ENCODE measurements at regions not wholly inside any gene's neighbourhood (a gene's known extent, or its start where the extent isn't known, plus 50 kb on each side); places are given as distances from the start of the nearest gene placed in this dataset.

GRCh38 chr9:109556061-109556460, 58.0 kb upstream of the PTPN3 start:
- Histone ChIP-seq H3K27ac (peak overlapping the region; percentile 97), H3K27me3 (ENCODE audit: insufficient read depth, low read depth) (no peaks in the 10 kb centered on the region), H3K36me3 (ENCODE audit: low read depth) (no peaks in the 10 kb centered on the region), H3K9me3 (ENCODE audit: insufficient read depth, low read depth) (0 out of 2 replicates have a peak, but pooled peaks cover 4% of the 10 kb centered on the region), H3F3A (ENCODE audit: insufficient read depth, low read depth) (peaks cover 33% of the 10 kb centered on the region), H4K20me1 (ENCODE audit: insufficient read depth) (no peaks in the 10 kb centered on the region), H3K4me3 (no peak overlapping the region; the same call in 1 of the 2 replicates), H3K4me1 (replicated peaks; ENCODE audit: insufficient read depth) (peaks cover 55% of the 10 kb centered on the region), H2AFZ (peak overlapping the region; percentile 50; the same call in 1 of the 2 replicates), H3K4me2 (peak overlapping the region; percentile 78), H3K79me2 (ENCODE audit: low read depth) (no peaks in the 10 kb centered on the region), H3K9me2 (ENCODE audit: insufficient read depth) (no peaks in the 10 kb centered on the region)
- intact Hi-C loops (cut with micrococcal nuclease; ENCODE audit: unreplicated experiment), result loop anchor here (1.0 to 10.0 kb wide), 6 partner anchors 17 to 1691 kb away; no protein-coding TSS in a partner anchor
- no TSS peak for BruUV-seq (replicated peaks)
- ChIA-PET POLR2A (ENCODE audit: unreplicated experiment) (interaction anchor here (0.6 to 0.7 kb wide), 5 partner anchors 60 to 1645 kb away, joined by 3 to 6 read pairs (median 4); partner anchors contain the start of gene TXN), CTCF (interaction anchor here (1.2 kb wide), 1 partner anchor 102 kb away, joined by 3 read pairs; no protein-coding TSS in a partner anchor)
- TF ChIP-seq EZH2 (IDR thresholded peaks at IDR 0.05; ENCODE audit: low read depth) (no peak), CTCF (conservative IDR thresholded peaks at IDR 0.05) (no peak)
- peak; percentile 86 to 99 for DNase-seq

GRCh38 chr9:109556786-109557185, 58.7 kb upstream of the PTPN3 start:
- peak overlapping the region; percentile 6; the same call in 1 of the 2 replicates for H3K4me3 ChIP-seq
- ChIA-PET CTCF (interaction anchor here (0.6 kb wide), 1 partner anchor 86 kb away, joined by 3 read pairs; no protein-coding TSS in a partner anchor), POLR2A (ENCODE audit: unreplicated experiment) (interaction anchor here (0.7 kb wide), 1 partner anchor 650 kb away, joined by 4 read pairs; no protein-coding TSS in a partner anchor)
- intact Hi-C loops (cut with micrococcal nuclease; ENCODE audit: unreplicated experiment), result loop anchor here (1.0 to 10.0 kb wide), 6 partner anchors 18 to 1692 kb away; no protein-coding TSS in a partner anchor
- H3K27ac ChIP-seq, result peak overlapping the region; percentile 97
- TF ChIP-seq CTCF (conservative IDR thresholded peaks at IDR 0.05) (no peak), EZH2 (IDR thresholded peaks at IDR 0.05; ENCODE audit: low read depth) (no peak)
- H3K9me3 ChIP-seq (ENCODE audit: insufficient read depth, low read depth), result 0 out of 2 replicates have a peak, but pooled peaks cover 4% of the 10 kb centered on the region
- H4K20me1 ChIP-seq (ENCODE audit: insufficient read depth), result no peaks in the 10 kb centered on the region
- peaks cover 49% of the 10 kb centered on the region for H3K4me1 ChIP-seq (replicated peaks; ENCODE audit: insufficient read depth)
- no peaks in the 10 kb centered on the region for H3K36me3 ChIP-seq (ENCODE audit: low read depth)
- 0 out of 2 replicates have a peak overlapping the region, but pooled peaks have one; percentile 1 for H2AFZ ChIP-seq
- H3K9me2 ChIP-seq (ENCODE audit: insufficient read depth), result no peaks in the 10 kb centered on the region
- no peak for DNase-seq
- H3F3A ChIP-seq (ENCODE audit: insufficient read depth, low read depth), result peaks cover 33% of the 10 kb centered on the region
- H3K27me3 ChIP-seq (ENCODE audit: insufficient read depth, low read depth), result no peaks in the 10 kb centered on the region
- H3K4me2 ChIP-seq, result peak overlapping the region; percentile 78
- BruUV-seq (replicated peaks), result no TSS peak
- no peaks in the 10 kb centered on the region for H3K79me2 ChIP-seq (ENCODE audit: low read depth)

GRCh38 chr9:109557481-109557880, 59.4 kb upstream of the PTPN3 start:
- H3K27me3 ChIP-seq (ENCODE audit: insufficient read depth, low read depth), result no peaks in the 10 kb centered on the region
- H3K9me3 ChIP-seq (ENCODE audit: insufficient read depth, low read depth), result 0 out of 2 replicates have a peak, but pooled peaks cover 4% of the 10 kb centered on the region
- TF ChIP-seq CTCF (conservative IDR thresholded peaks at IDR 0.05) (no peak), EZH2 (IDR thresholded peaks at IDR 0.05; ENCODE audit: low read depth) (no peak)
- intact Hi-C loops (cut with micrococcal nuclease; ENCODE audit: unreplicated experiment), result loop anchor here (2.0 to 10.0 kb wide), 3 partner anchors 19 to 1693 kb away; no protein-coding TSS in a partner anchor
- H3F3A ChIP-seq (ENCODE audit: insufficient read depth, low read depth), result peaks cover 33% of the 10 kb centered on the region
- H3K4me1 ChIP-seq (replicated peaks; ENCODE audit: insufficient read depth), result peaks cover 49% of the 10 kb centered on the region
- no peaks in the 10 kb centered on the region for H3K79me2 ChIP-seq (ENCODE audit: low read depth)
- H3K36me3 ChIP-seq (ENCODE audit: low read depth), result no peaks in the 10 kb centered on the region
- POLR2A ChIA-PET (ENCODE audit: unreplicated experiment), result no interaction called here
- peak overlapping the region; percentile 78; the same call in 1 of the 2 replicates for H3K4me2 ChIP-seq
- 0 out of 2 replicates have a peak overlapping the region, but pooled peaks have one; percentile 1 for H2AFZ ChIP-seq
- no peaks in the 10 kb centered on the region for H3K9me2 ChIP-seq (ENCODE audit: insufficient read depth)
- CTCF ChIA-PET, result interaction anchor here (0.6 kb wide), 1 partner anchor 86 kb away, joined by 3 read pairs; no protein-coding TSS in a partner anchor
- DNase-seq, result peak in 1 of 2 experiments; percentile 52
- peak overlapping the region; percentile 97 for H3K27ac ChIP-seq
- BruUV-seq (replicated peaks), result no TSS peak
- no peaks in the 10 kb centered on the region for H4K20me1 ChIP-seq (ENCODE audit: insufficient read depth)
- no peak overlapping the region for H3K4me3 ChIP-seq
